ENCODE measurements at regions not wholly inside any gene's neighbourhood (a gene's known extent, or its start where the extent isn't known, plus 50 kb on each side); places are given as distances from the start of the nearest gene placed in this dataset.

DNA sequence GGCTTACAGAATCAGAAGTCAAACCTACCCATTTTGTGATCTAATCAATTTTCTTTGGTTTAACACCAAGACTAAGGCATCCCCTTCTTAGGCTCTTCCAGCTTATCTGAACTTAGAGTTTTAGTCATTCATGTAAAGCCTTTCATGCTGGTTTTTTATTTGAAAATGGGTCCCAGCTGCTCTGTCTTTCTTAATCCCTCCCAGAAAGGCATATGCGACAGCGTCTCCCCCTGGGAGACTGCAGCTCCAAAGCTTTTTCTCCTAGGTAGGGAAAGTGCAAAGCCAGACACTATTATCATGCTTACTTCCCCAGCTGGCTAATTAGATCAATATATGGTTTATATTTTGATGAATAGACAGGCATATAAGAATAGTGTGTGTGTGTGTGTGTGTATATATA, 96.6 kb upstream of the E2F7 start:
- Mint-ChIP-seq H3K4me3 (peak overlapping the region; percentile 33), H3K9me3 (peaks cover 7% of the 10 kb centered on the region), H3K27me3 (ENCODE audit: insufficient read depth, low read depth) (peaks cover 3% of the 10 kb centered on the region), H3K27ac (peak overlapping the region; percentile 43), H3K36me3 (peaks cover 3% of the 10 kb centered on the region), H3K4me1 (peaks cover 37% of the 10 kb centered on the region)
- TF ChIP-seq EZH2phosphoT487 (IDR thresholded peaks at IDR 0.05), result no peak
- TF ChIP-seq CTCF (IDR thresholded peaks at IDR 0.05), result peak; percentile 41
- no peak for TF ChIP-seq EZH2 (IDR thresholded peaks at IDR 0.05)
- Histone ChIP-seq H3F3A (ENCODE audit: low read depth) (peaks cover 11% of the 10 kb centered on the region), H3K4me2 (peak overlapping the region; percentile 39), H2AFZ (replicated peaks) (no peak overlapping the region), H3K4me1 (peaks cover 41% of the 10 kb centered on the region), H3K4me3 (no peak overlapping the region), H4K20me1 (ENCODE audit: low read depth) (no peaks in the 10 kb centered on the region), H3K9me3 (ENCODE audit: low read depth) (no peaks in the 10 kb centered on the region), H3K79me2 (ENCODE audit: low read depth) (no peaks in the 10 kb centered on the region), H3K9ac (no peak overlapping the region), H3K36me3 (no peaks in the 10 kb centered on the region), H3K27ac (peak overlapping the region; percentile 36), H3K27me3 (no peaks in the 10 kb centered on the region)
- DNase-seq (ENCODE audit: low spot score), result peak; percentile 77

GRCh38 chr12:77160931-77161330, 95.6 kb upstream of the E2F7 start:
- DNase-seq (ENCODE audit: low spot score), result no peak
- H3K36me3 Mint-ChIP-seq, result peaks cover 3% of the 10 kb centered on the region
- Histone ChIP-seq H3K4me3 (no peak overlapping the region), H3K4me1 (peaks cover 41% of the 10 kb centered on the region), H3K9me3 (ENCODE audit: low read depth) (no peaks in the 10 kb centered on the region), H2AFZ (replicated peaks) (no peak overlapping the region), H3F3A (ENCODE audit: low read depth) (peaks cover 11% of the 10 kb centered on the region), H3K27me3 (no peaks in the 10 kb centered on the region), H3K36me3 (no peaks in the 10 kb centered on the region), H3K4me2 (peak overlapping the region; percentile 39), H3K27ac (no peak overlapping the region), H4K20me1 (ENCODE audit: low read depth) (no peaks in the 10 kb centered on the region), H3K79me2 (ENCODE audit: low read depth) (no peaks in the 10 kb centered on the region), H3K9ac (no peak overlapping the region)
- H3K4me1 Mint-ChIP-seq, result peaks cover 37% of the 10 kb centered on the region
- peaks cover 5% of the 10 kb centered on the region for H3K9me3 Mint-ChIP-seq
- TF ChIP-seq EZH2phosphoT487 (IDR thresholded peaks at IDR 0.05) (no peak), CTCF (IDR thresholded peaks at IDR 0.05) (no peak), EZH2 (IDR thresholded peaks at IDR 0.05) (no peak)
- no peak overlapping the region for H3K27ac Mint-ChIP-seq
- no peaks in the 10 kb centered on the region for H3K27me3 Mint-ChIP-seq (ENCODE audit: insufficient read depth, low read depth)
- no peak overlapping the region for H3K4me3 Mint-ChIP-seq

- peaks cover 8% of the 10 kb centered on the region for H3K9me3 Mint-ChIP-seq
- Histone ChIP-seq H3K27ac (no peak overlapping the region), H3K9me3 (ENCODE audit: low read depth) (no peaks in the 10 kb centered on the region), H3F3A (ENCODE audit: low read depth) (no peaks in the 10 kb centered on the region), H3K79me2 (ENCODE audit: low read depth) (no peaks in the 10 kb centered on the region), H3K4me3 (no peak overlapping the region), H3K36me3 (no peaks in the 10 kb centered on the region), H3K4me1 (peaks cover 4% of the 10 kb centered on the region), H3K4me2 (no peak overlapping the region), H4K20me1 (ENCODE audit: low read depth) (no peaks in the 10 kb centered on the region), H3K27me3 (no peaks in the 10 kb centered on the region), H2AFZ (replicated peaks) (no peak overlapping the region), H3K9ac (no peak overlapping the region)
- no peak overlapping the region for H3K4me3 Mint-ChIP-seq
- no peak overlapping the region for H3K27ac Mint-ChIP-seq
- H3K27me3 Mint-ChIP-seq (ENCODE audit: insufficient read depth, low read depth), result no peaks in the 10 kb centered on the region
- H3K4me1 Mint-ChIP-seq, result peaks cover 7% of the 10 kb centered on the region
- TF ChIP-seq EZH2phosphoT487 (IDR thresholded peaks at IDR 0.05), result no peak
- TF ChIP-seq CTCF (IDR thresholded peaks at IDR 0.05), result no peak
- no peak for TF ChIP-seq EZH2 (IDR thresholded peaks at IDR 0.05)
- H3K36me3 Mint-ChIP-seq, result peaks cover 2% of the 10 kb centered on the region
- DNase-seq (ENCODE audit: low spot score), result no peak
Measured at GRCh38 chr12:77153706-77154105, 88.3 kb upstream of the E2F7 start.

Measured in neural progenitor cell (in vitro differentiated cells).